ENCODE measurements at regions not wholly inside any gene's neighbourhood (a gene's known extent, or its start where the extent isn't known, plus 50 kb on each side); places are given as distances from the start of the nearest gene placed in this dataset.

DNA sequence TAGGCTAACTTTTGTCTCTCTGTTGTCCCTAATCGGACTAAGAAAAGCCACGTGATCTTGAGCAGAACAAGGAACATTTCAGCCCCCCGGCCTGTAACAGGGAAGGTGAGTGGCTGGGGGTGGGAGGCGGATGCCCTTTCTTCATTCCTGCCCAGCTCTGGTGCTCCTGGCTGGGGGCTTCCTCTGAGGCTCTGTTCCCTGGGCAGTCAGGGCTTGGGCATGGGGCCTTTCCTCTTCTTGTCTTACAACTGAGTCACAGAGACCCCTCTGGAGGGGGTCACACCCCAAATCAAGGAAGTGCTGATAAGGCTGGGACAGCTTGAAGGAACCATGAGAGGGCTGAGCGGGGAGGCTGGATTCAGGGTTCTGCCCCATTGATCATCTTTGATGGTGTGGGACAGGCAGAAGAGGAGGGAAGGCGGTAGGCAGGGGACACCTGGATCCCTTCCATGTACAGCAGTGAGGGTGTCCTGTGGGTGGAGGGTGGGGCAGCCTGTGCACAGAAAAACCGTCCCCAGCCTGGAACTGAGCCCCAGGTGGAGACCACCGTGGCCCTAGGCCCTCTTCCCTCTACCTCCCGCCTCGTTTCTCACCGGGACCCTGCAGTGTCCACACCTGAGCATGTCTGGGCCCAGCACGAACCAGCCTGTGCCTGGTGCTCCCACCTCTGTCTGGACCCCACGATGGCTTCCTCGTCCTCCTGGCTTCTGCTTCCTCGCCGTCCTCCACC is 257.7 kb upstream of the IRX1 start:
- Histone ChIP-seq H3K9me3 (no peaks in the 10 kb centered on the region), H3K4me1 (no peaks in the 10 kb centered on the region), H3K36me3 (replicated peaks in 1 of 2; ENCODE audit: insufficient read depth in 1 of 2, low read depth in 2 of 2) (no peaks in the 10 kb centered on the region), H3K4me3 (no peak overlapping the region), H3K27ac (no peak overlapping the region), H3K27me3 (no peaks in the 10 kb centered on the region)
- TF ChIP-seq, protein P1, sequence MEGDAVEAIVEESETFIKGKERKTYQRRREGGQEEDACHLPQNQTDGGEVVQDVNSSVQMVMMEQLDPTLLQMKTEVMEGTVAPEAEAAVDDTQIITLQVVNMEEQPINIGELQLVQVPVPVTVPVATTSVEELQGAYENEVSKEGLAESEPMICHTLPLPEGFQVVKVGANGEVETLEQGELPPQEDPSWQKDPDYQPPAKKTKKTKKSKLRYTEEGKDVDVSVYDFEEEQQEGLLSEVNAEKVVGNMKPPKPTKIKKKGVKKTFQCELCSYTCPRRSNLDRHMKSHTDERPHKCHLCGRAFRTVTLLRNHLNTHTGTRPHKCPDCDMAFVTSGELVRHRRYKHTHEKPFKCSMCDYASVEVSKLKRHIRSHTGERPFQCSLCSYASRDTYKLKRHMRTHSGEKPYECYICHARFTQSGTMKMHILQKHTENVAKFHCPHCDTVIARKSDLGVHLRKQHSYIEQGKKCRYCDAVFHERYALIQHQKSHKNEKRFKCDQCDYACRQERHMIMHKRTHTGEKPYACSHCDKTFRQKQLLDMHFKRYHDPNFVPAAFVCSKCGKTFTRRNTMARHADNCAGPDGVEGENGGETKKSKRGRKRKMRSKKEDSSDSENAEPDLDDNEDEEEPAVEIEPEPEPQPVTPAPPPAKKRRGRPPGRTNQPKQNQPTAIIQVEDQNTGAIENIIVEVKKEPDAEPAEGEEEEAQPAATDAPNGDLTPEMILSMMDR (IDR thresholded peaks at IDR 0.05) = no peak
- TF ChIP-seq POLR2A (IDR thresholded peaks at IDR 0.05) = no peak
- no peak for ATAC-seq
- 66 to 67% methylated on average over 16 of the region's 16 CpGs for WGBS, 2 donors
- DNase-seq = no peak
- intact Hi-C loops (cut with DNase I) = no loop called here

DNA sequence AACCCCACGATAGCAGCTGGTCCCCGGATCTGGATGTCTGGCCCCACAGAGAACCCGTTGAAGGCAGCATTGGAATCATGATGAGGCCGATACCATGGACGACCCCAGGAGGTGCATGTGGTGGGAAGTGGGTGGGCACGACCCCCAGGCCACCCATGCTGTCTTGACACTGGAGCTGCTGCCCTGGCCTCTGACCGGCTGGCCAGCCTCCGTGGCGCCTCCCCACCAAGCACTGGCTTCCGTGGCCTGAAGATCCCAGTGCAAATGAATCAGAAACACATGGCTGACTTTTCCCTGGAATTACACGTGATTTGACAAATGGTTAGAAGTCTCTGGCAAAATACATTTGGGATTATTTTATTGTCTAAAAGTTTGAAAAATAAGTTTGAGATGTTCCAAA is 259.0 kb upstream of the IRX1 start:
- Histone ChIP-seq H3K27me3 (no peaks in the 10 kb centered on the region), H3K9me3 (no peaks in the 10 kb centered on the region), H3K36me3 (replicated peaks in 1 of 2; ENCODE audit: insufficient read depth in 1 of 2, low read depth in 2 of 2) (no peaks in the 10 kb centered on the region), H3K4me1 (no peaks in the 10 kb centered on the region), H3K27ac (no peak overlapping the region), H3K4me3 (no peak overlapping the region)
- intact Hi-C loops (cut with DNase I) = no loop called here
- ATAC-seq = no peak
- TF ChIP-seq, protein P1 (IDR thresholded peaks at IDR 0.05) = no peak
- TF ChIP-seq POLR2A (IDR thresholded peaks at IDR 0.05) = no peak
- WGBS, 2 donors = 65 to 76% methylated on average over 2 to 11 of the region's 11 CpGs
- DNase-seq = no peak

DNA sequence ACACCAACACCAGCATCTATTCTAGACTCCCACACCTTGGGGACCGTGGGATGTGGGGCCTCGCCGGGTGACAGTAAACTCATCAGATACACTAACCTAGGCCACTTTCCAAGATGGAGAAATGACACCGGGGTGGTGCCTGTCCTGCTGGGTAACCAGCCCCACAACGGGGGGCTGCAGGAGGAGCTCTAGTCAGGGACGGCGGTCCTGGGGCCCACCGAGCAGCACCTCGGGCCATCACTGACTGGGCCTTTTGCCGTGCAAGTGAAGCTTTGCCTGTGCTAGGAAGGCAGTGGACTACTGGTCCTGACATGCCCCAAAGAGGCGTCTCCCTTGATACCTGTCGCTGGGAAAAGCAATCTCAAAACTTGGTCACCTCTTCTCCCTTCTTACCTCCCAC is 260.3 kb upstream of the IRX1 start:
- DNase-seq (no peak), ATAC-seq (no peak)
- H3K27me3 ChIP-seq = no peaks in the 10 kb centered on the region
- TF ChIP-seq, protein P1 (IDR thresholded peaks at IDR 0.05) = no peak
- no peak for TF ChIP-seq POLR2A (IDR thresholded peaks at IDR 0.05)
- WGBS, 2 donors = 71 to 85% methylated on average over 7 to 12 of the region's 12 CpGs
- H3K27ac ChIP-seq = no peak overlapping the region
- intact Hi-C loops (cut with DNase I) = no loop called here
- no peaks in the 10 kb centered on the region for H3K36me3 ChIP-seq (replicated peaks in 1 of 2; ENCODE audit: insufficient read depth in 1 of 2, low read depth in 2 of 2)
- no peaks in the 10 kb centered on the region for H3K4me1 ChIP-seq
- H3K9me3 ChIP-seq = no peaks in the 10 kb centered on the region
- no peak overlapping the region for H3K4me3 ChIP-seq

DNA sequence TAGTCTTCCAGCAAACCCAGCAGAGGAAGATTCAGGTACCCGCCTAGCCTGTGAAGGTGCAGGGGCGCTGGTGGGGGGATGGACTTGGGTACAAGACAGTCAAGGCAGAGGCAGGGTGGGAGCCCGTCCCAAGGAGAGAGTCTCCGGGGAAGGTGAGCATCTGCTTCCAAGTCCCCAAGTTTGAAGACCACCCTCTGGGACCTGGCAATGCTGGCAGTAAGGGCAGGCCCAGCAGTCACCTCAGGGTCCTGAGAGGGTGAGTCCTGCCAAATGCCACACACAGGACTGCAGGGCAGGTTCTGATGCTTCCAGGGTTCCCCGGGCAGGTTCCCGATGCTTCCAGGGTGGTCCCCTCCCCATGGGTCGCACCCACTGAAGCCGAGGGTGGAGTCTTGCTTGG is 261.8 kb upstream of the IRX1 start:
- Histone ChIP-seq H3K4me3 (no peak overlapping the region), H3K27ac (no peak overlapping the region), H3K4me1 (no peaks in the 10 kb centered on the region), H3K27me3 (no peaks in the 10 kb centered on the region), H3K36me3 (replicated peaks in 1 of 2; ENCODE audit: insufficient read depth in 1 of 2, low read depth in 2 of 2) (no peaks in the 10 kb centered on the region), H3K9me3 (no peaks in the 10 kb centered on the region)
- intact Hi-C loops (cut with DNase I) = no loop called here
- DNase-seq (no peak), ATAC-seq (no peak)
- WGBS, 2 donors = 83 to 88% methylated on average over 2 to 7 of the region's 8 CpGs
- no peak for TF ChIP-seq POLR2A (IDR thresholded peaks at IDR 0.05)
- TF ChIP-seq, protein P1 (IDR thresholded peaks at IDR 0.05) = no peak

DNA sequence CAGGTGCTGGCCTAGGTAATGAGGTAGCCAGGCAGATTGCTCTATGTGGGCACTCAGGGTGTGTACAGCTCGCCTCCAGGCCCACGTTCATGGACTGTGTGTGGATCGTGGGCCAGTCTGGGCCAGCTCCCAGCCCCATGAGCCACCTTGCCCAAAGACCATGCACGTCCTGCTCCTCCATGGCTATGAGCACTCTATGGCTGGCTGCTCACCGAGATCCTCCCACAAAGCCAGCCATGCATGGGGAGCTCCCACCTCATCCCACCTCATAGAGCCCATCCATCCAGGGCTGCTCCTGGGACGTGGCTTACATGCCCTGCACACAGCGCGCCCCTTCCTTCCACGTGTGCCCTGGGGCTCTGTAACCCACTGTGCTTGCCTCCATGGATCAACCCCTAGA is 262.5 kb upstream of the IRX1 start:
- no peak for ATAC-seq
- Histone ChIP-seq H3K4me1 (no peaks in the 10 kb centered on the region), H3K4me3 (no peak overlapping the region), H3K36me3 (replicated peaks in 1 of 2; ENCODE audit: insufficient read depth in 1 of 2, low read depth in 2 of 2) (no peaks in the 10 kb centered on the region), H3K9me3 (no peaks in the 10 kb centered on the region), H3K27me3 (no peaks in the 10 kb centered on the region), H3K27ac (no peak overlapping the region)
- 71 to 79% methylated on average over 4 to 9 of the region's 9 CpGs for WGBS, 2 donors
- TF ChIP-seq POLR2A (IDR thresholded peaks at IDR 0.05) = no peak
- TF ChIP-seq, protein P1 (IDR thresholded peaks at IDR 0.05) = no peak
- intact Hi-C loops (cut with DNase I) = no loop called here
- DNase-seq = no peak

All from body of pancreas (tissue), 4 donors.